ENCODE measurements at regions not wholly inside any gene's neighbourhood (a gene's known extent, or its start where the extent isn't known, plus 50 kb on each side); places are given as distances from the start of the nearest gene placed in this dataset.

- no TSS peak for BruUV-seq (replicated peaks)
- in situ Hi-C loops (cut with HindIII; ENCODE audit: extremely low pct_ligation_motif_present, low pct_unique_long_range_greater_than_20kb) (no loop called here), intact Hi-C loops (cut with micrococcal nuclease; ENCODE audit: unreplicated experiment) (no loop called here)
- Histone ChIP-seq H3K4me2 (ENCODE audit: low read depth, low read length) (no peak overlapping the region), H3K27me3 (ENCODE audit: control insufficient read depth in 1 of 2, insufficient read depth in 2 of 2, low read length in 2 of 2) (no peaks in the 10 kb centered on the region), H3K4me3 (replicated peaks in 1 of 3; ENCODE audit: insufficient read depth in 1 of 3, low read depth in 2 of 3, low read length in 3 of 3) (no peak overlapping the region), H3K79me2 (ENCODE audit: insufficient read depth, low read length) (no peaks in the 10 kb centered on the region), H3K36me3 (replicated peaks in 1 of 2; ENCODE audit: control insufficient read depth in 1 of 2, insufficient read depth in 2 of 2, low read length in 2 of 2) (no peaks in the 10 kb centered on the region), H3K27ac (ENCODE audit: extremely low read length, insufficient read depth, low read length) (no peak overlapping the region), H3K9me3 (ENCODE audit: low read length) (no peaks in the 10 kb centered on the region), H4K20me1 (ENCODE audit: insufficient read depth, low read length) (no peaks in the 10 kb centered on the region), H2AFZ (ENCODE audit: low read length) (no peak overlapping the region), H3K9ac (ENCODE audit: insufficient read depth, low read depth, low read length) (no peak overlapping the region), H3K4me1 (ENCODE audit: insufficient read depth, low read length) (no peaks in the 10 kb centered on the region)
- ChIA-PET CTCF (ENCODE audit: low intra/inter-chr PET ratio, low total read pairs) (no interaction called here), POLR2A (no interaction called here)
- FAIRE-seq: no peak
- DNase-seq (ENCODE audit: low spot score): no peak
- 18% methylated on average over 4 of the region's 4 CpGs for WGBS (ENCODE audit: low lambda C conversion rate)
- TF ChIP-seq TEF (CRISPR knock-in tag; IDR thresholded peaks at IDR 0.05) (no peak), TCF12 (IDR thresholded peaks at IDR 0.05) (no peak), TCF12 (CRISPR knock-in tag; IDR thresholded peaks at IDR 0.05) (no peak), ERF (CRISPR knock-in tag; IDR thresholded peaks at IDR 0.05) (no peak), NONO (IDR thresholded peaks at IDR 0.05) (no peak), NONO (CRISPR knock-in tag; conservative IDR thresholded peaks at IDR 0.05) (no peak), ZFP1 (CRISPR knock-in tag; IDR thresholded peaks at IDR 0.05) (no peak), HNF4A (CRISPR knock-in tag; IDR thresholded peaks at IDR 0.05) (no peak), FOXA1 (IDR thresholded peaks at IDR 0.05) (no peak), FOXA1 (CRISPR knock-in tag; IDR thresholded peaks at IDR 0.05) (no peak), ZSCAN5A (CRISPR knock-in tag; IDR thresholded peaks at IDR 0.05; ENCODE audit: borderline replicate concordance) (no peak), ZNF607 (CRISPR knock-in tag; IDR thresholded peaks at IDR 0.05; ENCODE audit: borderline replicate concordance) (no peak), POGK (CRISPR knock-in tag; conservative IDR thresholded peaks at IDR 0.05) (no peak), SP5 (CRISPR knock-in tag; IDR thresholded peaks at IDR 0.05; ENCODE audit: borderline replicate concordance, low read depth) (no peak)
- no peak for ATAC-seq
These were observed 254.7 kb downstream of the EDEM1 start for GRCh38 chr3:5442106-5442785.
